Limb (tissue), 2 donors: ENCODE measurements at regions not wholly inside any gene's neighbourhood (a gene's known extent, or its start where the extent isn't known, plus 50 kb on each side); places are given as distances from the start of the nearest gene placed in this dataset.
"Not testable (repeated sequence)": the region's sequence is repeated elsewhere in the genome, so short reads cannot be mapped to it uniquely, and the experiment has no call there.

Source experiments
- DNase-seq, 2 donors: peaks; one replicate each; pipeline ENCODE4 v3.0.0-alpha.2; 2016; ENCODE audit errors: extremely low spot score in 2 of 2

- DNase-seq, result no peak
These were observed 2111.5 kb downstream of the TP53TG3F start for GRCh38 chr16:35570946-35571345.

GRCh38 chr16:35572186-35572585, 2112.8 kb downstream of the TP53TG3F start:
- no peak for DNase-seq

GRCh38 chr16:35573407-35573806, 2114.0 kb downstream of the TP53TG3F start:
- DNase-seq, result no peak

- no peak for DNase-seq
These were observed 2114.6 kb downstream of the TP53TG3F start for GRCh38 chr16:35574011-35574410.

GRCh38 chr16:35574454-35575431, 2115.3 kb downstream of the TP53TG3F start:
- no peak for DNase-seq

GRCh38 chr16:35575432-35575821, 2116.0 kb downstream of the TP53TG3F start:
- no peak for DNase-seq

- DNase-seq, result no peak
These were observed 2126.0 kb downstream of the TP53TG3F start for GRCh38 chr16:35585411-35585810.

- not testable (repeated sequence) for DNase-seq
These were observed 2131.5 kb downstream of the TP53TG3F start for GRCh38 chr16:35590913-35591312.

GRCh38 chr16:35596467-35596866, 2137.1 kb downstream of the TP53TG3F start:
- DNase-seq, result no peak

GRCh38 chr16:35598696-35599332, 2139.4 kb downstream of the TP53TG3F start:
- no peak for DNase-seq

- DNase-seq, result no peak
These were observed 2140.2 kb downstream of the TP53TG3F start for GRCh38 chr16:35599429-35600160.

GRCh38 chr16:35600161-35600555, 2140.7 kb downstream of the TP53TG3F start:
- DNase-seq, result not testable (repeated sequence)

GRCh38 chr16:35602116-35602515, 2142.7 kb downstream of the TP53TG3F start:
- DNase-seq, result no peak

- DNase-seq, result not testable (repeated sequence)
These were observed 2144.0 kb downstream of the TP53TG3F start for GRCh38 chr16:35603371-35603770.

GRCh38 chr16:35605921-35606320, 2146.5 kb downstream of the TP53TG3F start:
- no peak for DNase-seq

- not testable (repeated sequence) for DNase-seq
These were observed 2155.5 kb downstream of the TP53TG3F start for GRCh38 chr16:35614883-35615282.

- DNase-seq, result not testable (repeated sequence)
These were observed 2159.8 kb downstream of the TP53TG3F start for GRCh38 chr16:35619176-35619575.

- DNase-seq, result no peak
These were observed 2166.6 kb downstream of the TP53TG3F start for GRCh38 chr16:35626041-35626440.

- DNase-seq, result no peak
These were observed 2169.6 kb downstream of the TP53TG3F start for GRCh38 chr16:35628976-35629375.

- DNase-seq, result no peak
These were observed 2172.0 kb downstream of the TP53TG3F start for GRCh38 chr16:35631261-35631945.
